Thymus (tissue), 11 donors: ENCODE measurements at regions not wholly inside any gene's neighbourhood (a gene's known extent, or its start where the extent isn't known, plus 50 kb on each side); places are given as distances from the start of the nearest gene placed in this dataset.
A peak's percentile ranks its signal among the peaks of the same experiment; 100 is the strongest.
"Not testable (repeated sequence)": the region's sequence is repeated elsewhere in the genome, so short reads cannot be mapped to it uniquely, and the experiment has no call there.

Experiments used
- DNase-seq, 9 donors: peaks; one replicate each; pipeline ENCODE4 v3.0.0-alpha.2; 2013; ENCODE audit warnings: low spot score in 9 of 9, low read depth in 6 of 9, missing footprints in 1 of 9
- H3K27ac ChIP-seq, 2 donors: one replicate each; pipeline ENCODE4 v1.5.1; 2013; ENCODE audit warnings: control low read depth in 1 of 2, low read depth in 1 of 2, low read length in 1 of 2, mild to moderate bottlenecking in 1 of 2, moderate library complexity in 1 of 2
- H3K27me3 ChIP-seq, 2 donors: one replicate each; pipeline ENCODE4 v1.5.1; 2013; ENCODE audit warnings: low read length in 1 of 2; ENCODE audit not compliant: control insufficient read depth in 2 of 2, insufficient read depth in 1 of 2
- H3K36me3 ChIP-seq, 2 donors: one replicate each; pipeline ENCODE4 v1.5.1; 2013; ENCODE audit warnings: low read length in 1 of 2, mild to moderate bottlenecking in 1 of 2, moderate library complexity in 1 of 2; ENCODE audit not compliant: control insufficient read depth in 2 of 2, insufficient read depth in 2 of 2
- H3K4me1 ChIP-seq, 2 donors: one replicate each; pipeline ENCODE4 v1.5.1; 2013; ENCODE audit warnings: low read length in 2 of 2; ENCODE audit not compliant: control insufficient read depth in 2 of 2, insufficient read depth in 2 of 2
- H3K4me3 ChIP-seq, 2 donors: one replicate each; pipeline ENCODE4 v1.5.1; 2013; ENCODE audit warnings: low read length in 2 of 2, control low read depth in 1 of 2, mild to moderate bottlenecking in 1 of 2
- H3K9me3 ChIP-seq, 2 donors: one replicate each; pipeline ENCODE4 v1.5.1; 2013; ENCODE audit warnings: low read length in 1 of 2, mild to moderate bottlenecking in 1 of 2; ENCODE audit not compliant: control insufficient read depth in 2 of 2, insufficient read depth in 1 of 2
- WGBS: extraction: QIAGEN DNeasy Blood & Tissue Kit; methylation state at CpG from one replicate; pipeline ENCODE4 v1.1.7; 2013; 5-methylcytosine and 5-hydroxymethylcytosine counted together
- donor health status: healthy.

DNA sequence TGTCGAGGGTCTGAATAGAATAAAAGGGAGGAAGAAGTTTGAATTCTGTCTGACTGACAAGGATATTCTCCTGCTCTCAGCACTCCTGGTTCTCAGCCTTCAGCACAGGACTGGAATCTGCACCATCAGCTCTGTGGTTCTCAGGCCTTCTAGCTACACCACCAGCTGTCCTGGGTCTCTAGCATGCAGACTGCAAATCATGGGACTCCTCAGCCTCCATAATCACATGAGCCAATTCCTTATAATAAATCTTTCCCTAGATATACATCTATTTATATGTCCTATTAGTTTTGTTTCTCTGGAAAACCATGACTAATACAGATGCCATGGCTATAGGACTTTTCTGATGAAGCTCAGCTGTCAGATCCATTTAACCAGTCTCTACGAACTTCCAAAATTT lies 132.8 kb upstream of the ECI2 start:
- WGBS: 95% methylated on average over 2 of the region's 2 CpGs
- H3K9me3 ChIP-seq: no peaks in the 10 kb centered on the region
- H3K36me3 ChIP-seq: no peaks in the 10 kb centered on the region
- no peaks in the 10 kb centered on the region for H3K4me1 ChIP-seq
- no peak for DNase-seq
- H3K27me3 ChIP-seq: no peaks in the 10 kb centered on the region
- H3K4me3 ChIP-seq: no peak overlapping the region
- no peak overlapping the region for H3K27ac ChIP-seq

DNA sequence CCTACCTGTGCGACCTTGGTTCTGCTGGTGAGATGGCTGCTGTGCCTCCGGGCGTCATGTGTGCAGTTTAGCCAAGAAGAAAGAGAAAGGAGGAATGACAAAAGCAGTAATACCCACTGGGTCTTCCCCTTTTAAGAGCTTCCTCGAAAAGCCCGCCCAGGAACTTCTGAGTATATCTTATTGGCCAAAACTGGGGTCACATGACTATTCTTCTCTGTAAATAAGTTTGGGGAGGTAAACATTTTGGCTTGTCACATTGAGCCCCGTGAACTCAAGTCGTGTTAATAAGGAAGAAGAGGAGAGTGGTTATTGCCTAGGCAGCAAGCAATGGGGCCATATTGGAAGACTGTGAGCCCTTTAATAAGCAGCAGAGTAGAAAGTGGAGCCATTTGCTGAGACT lies 130.4 kb upstream of the ECI2 start:
- WGBS: 96% methylated on average over 7 of the region's 7 CpGs
- Histone ChIP-seq H3K4me1 (no peaks in the 10 kb centered on the region), H3K9me3 (no peaks in the 10 kb centered on the region), H3K4me3 (no peak overlapping the region), H3K36me3 (no peaks in the 10 kb centered on the region), H3K27ac (no peak overlapping the region), H3K27me3 (no peaks in the 10 kb centered on the region)
- no peak for DNase-seq

DNA sequence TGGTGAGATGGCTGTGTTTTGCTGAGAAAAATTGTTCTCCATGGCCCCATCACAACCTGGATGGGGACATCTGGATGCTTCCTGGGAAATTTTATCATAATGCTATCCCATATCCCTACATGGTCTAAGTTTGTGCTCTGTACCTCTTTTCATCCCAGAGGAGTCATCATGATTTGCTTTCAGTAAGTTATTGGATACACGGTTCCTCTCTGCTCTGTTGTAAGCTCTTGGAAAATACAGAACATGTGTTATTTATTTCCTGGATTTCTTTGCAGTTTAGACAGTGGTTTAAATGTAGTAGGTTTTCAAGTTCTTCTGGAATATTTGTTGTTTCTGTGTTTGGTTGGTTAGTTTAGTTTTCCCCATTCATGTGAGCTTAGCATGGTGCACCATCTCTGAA lies 129.2 kb upstream of the ECI2 start:
- H3K4me3 ChIP-seq: no peak overlapping the region
- no peaks in the 10 kb centered on the region for H3K9me3 ChIP-seq
- H3K4me1 ChIP-seq: no peaks in the 10 kb centered on the region
- H3K36me3 ChIP-seq: no peaks in the 10 kb centered on the region
- H3K27me3 ChIP-seq: no peaks in the 10 kb centered on the region
- no peak overlapping the region for H3K27ac ChIP-seq
- 97% methylated on average over 1 of the region's 1 CpG for WGBS
- DNase-seq: no peak

DNA sequence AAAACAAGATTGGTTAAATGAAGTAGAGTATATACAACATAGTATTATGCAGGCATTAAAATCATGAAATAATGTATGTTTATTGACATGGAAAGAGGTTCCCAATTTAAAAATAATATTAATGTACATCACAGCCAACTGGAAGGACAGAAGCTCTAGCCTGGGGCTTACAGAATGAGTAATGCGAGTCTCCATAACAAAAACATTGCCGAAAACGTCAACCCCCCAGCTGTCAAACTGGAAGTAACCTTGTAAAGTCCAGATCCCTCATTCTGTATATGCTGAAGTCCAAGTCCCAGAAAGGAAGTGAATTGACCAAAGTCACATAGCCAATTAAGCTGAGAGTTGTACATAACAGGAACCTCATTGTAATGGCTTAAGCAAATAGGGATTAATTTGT lies 128.7 kb upstream of the ECI2 start:
- WGBS: 91% methylated on average over 3 of the region's 3 CpGs
- H3K27me3 ChIP-seq: no peaks in the 10 kb centered on the region
- no peak overlapping the region for H3K27ac ChIP-seq
- no peak overlapping the region for H3K4me3 ChIP-seq
- H3K9me3 ChIP-seq: no peaks in the 10 kb centered on the region
- no peaks in the 10 kb centered on the region for H3K4me1 ChIP-seq
- H3K36me3 ChIP-seq: no peaks in the 10 kb centered on the region
- DNase-seq: no peak

DNA sequence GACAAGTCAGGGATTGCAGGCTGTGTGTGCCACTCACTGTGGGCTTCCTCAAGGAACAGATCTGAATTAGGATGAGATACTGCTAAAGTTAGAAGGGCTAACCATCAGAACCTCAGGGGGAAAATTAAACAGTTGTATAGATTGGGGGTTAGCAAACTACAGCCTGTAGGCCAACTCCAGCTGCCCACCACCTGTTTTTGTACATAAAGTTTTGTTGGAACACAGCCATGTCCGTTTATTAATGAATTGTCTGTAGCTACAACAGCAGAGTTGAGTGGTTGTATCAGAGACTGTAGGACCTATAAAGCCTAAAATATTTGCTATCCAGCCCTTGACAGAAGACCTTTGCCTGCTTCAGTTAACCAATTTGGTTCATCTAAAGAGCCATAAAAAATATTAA lies 127.2 kb upstream of the ECI2 start:
- H3K27me3 ChIP-seq: no peaks in the 10 kb centered on the region
- H3K4me1 ChIP-seq: no peaks in the 10 kb centered on the region
- no peak overlapping the region for H3K4me3 ChIP-seq
- H3K36me3 ChIP-seq: no peaks in the 10 kb centered on the region
- no peaks in the 10 kb centered on the region for H3K9me3 ChIP-seq
- no peak for DNase-seq
- 83% methylated on average over 1 of the region's 1 CpG for WGBS
- H3K27ac ChIP-seq: no peak overlapping the region

DNA sequence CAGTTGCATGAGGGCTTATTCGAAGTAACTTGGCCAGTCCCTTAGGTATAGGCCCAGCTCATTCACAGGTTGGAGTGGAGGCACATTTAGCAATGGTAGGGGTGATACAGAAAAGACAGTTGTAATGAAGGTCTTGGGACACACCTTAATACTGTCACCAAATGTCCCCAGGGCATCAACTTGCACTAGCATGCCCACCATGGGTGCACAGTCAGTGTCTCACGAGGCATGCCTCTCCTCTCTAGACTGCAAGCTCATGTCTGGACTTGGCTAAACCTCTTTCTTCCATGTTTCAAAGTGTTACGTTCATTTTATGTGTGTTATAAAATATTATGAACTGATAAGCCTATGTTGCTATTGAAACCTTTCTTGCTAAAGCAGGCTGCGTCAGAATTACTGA lies 124.0 kb upstream of the ECI2 start:
- WGBS: 78% methylated on average over 4 of the region's 4 CpGs
- H3K27ac ChIP-seq: no peak overlapping the region
- no peaks in the 10 kb centered on the region for H3K9me3 ChIP-seq
- H3K27me3 ChIP-seq: no peaks in the 10 kb centered on the region
- H3K4me3 ChIP-seq: no peak overlapping the region
- no peaks in the 10 kb centered on the region for H3K4me1 ChIP-seq
- H3K36me3 ChIP-seq: no peaks in the 10 kb centered on the region
- DNase-seq: no peak

DNA sequence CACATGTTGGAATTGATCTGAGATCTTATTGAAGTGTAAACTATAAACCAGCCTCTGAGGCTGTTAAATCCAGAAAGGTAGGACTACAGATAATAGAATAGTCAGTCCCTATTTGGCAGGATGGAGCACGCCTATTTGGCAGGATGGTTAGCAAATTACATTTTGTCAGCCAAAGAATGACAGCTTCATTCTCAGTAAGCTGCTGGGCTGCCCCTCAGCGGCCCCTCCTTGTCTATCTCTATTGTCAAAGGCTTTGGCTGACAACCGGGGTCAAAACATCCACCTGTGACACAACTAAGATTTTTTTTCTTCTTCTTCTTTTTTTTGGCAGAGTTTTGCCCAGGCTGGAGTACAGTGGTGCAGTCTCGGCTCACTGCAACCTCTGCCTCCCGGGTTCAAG lies 123.4 kb upstream of the ECI2 start:
- H3K27ac ChIP-seq: no peak overlapping the region
- H3K9me3 ChIP-seq: no peaks in the 10 kb centered on the region
- no peak overlapping the region for H3K4me3 ChIP-seq
- no peaks in the 10 kb centered on the region for H3K36me3 ChIP-seq
- peaks cover 0 to 4% of the 10 kb centered on the region in 2 donors for H3K4me1 ChIP-seq
- no peaks in the 10 kb centered on the region for H3K27me3 ChIP-seq
- no peak for DNase-seq
- WGBS: 93% methylated on average over 5 of the region's 5 CpGs

DNA sequence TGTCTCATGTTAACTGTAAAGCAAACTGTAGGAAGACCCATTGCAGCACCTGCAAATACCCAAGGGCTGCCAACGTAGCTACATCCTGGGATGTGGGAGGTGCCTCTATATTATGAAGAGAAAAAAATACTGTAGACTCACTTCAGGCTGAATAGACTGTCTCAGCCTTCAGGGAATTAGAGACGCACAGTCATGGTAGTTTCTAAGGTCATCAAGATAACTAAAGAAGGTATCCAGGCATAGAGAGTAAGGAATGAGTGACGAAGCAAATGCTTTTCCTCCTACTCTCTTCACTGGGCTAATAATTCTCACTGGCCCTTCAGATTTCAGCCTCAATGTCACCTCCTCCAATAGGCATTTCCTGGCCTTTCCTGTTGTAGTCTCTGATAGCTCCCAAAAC lies 121.6 kb upstream of the ECI2 start:
- H3K4me1 ChIP-seq: peaks cover 0 to 10% of the 10 kb centered on the region in 2 donors
- no peaks in the 10 kb centered on the region for H3K36me3 ChIP-seq
- no peaks in the 10 kb centered on the region for H3K27me3 ChIP-seq
- no peaks in the 10 kb centered on the region for H3K9me3 ChIP-seq
- 94% methylated on average over 3 of the region's 3 CpGs for WGBS
- no peak overlapping the region for H3K4me3 ChIP-seq
- no peak for DNase-seq
- H3K27ac ChIP-seq: no peak overlapping the region

DNA sequence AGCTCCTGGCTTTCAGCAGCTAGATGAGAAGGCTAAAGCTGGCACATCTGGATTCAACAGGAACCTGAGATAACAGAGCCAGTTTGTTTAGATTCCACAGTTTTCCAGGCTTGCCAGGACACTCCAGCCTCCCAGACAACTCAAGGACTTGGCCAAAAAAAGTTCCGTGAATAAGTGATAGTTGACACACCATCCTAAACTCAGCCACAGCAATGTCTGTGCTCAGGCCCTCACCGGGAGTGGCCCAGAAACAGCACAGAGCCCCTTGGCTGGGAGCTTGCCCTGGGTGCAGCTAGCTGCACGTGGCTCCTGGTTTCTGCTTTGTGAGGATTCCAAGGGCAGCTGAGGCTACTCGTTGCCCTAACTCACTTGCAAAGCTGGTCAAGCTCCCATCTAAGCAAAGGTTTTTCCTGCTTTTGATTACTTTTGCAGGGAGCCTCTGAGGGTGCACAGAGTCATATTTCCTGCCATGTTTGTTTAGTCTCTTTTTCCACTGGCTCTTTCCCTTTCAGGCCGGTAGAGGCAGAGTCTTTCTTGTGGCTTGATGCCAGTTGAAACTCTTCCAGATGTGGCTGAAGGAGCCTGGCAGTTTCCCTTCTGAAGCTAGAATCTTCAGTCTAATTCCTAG lies 118.3 kb upstream of the ECI2 start:
- H3K4me3 ChIP-seq: no peak overlapping the region
- DNase-seq: peak in 1 of 9 donors; percentile 22
- peak overlapping the region in 1 of 2 donors; percentile 61 for H3K27ac ChIP-seq
- 65% methylated on average over 5 of the region's 5 CpGs for WGBS
- H3K9me3 ChIP-seq: no peaks in the 10 kb centered on the region
- no peaks in the 10 kb centered on the region for H3K27me3 ChIP-seq
- H3K4me1 ChIP-seq: peaks cover 0 to 10% of the 10 kb centered on the region in 2 donors
- no peaks in the 10 kb centered on the region for H3K36me3 ChIP-seq

DNA sequence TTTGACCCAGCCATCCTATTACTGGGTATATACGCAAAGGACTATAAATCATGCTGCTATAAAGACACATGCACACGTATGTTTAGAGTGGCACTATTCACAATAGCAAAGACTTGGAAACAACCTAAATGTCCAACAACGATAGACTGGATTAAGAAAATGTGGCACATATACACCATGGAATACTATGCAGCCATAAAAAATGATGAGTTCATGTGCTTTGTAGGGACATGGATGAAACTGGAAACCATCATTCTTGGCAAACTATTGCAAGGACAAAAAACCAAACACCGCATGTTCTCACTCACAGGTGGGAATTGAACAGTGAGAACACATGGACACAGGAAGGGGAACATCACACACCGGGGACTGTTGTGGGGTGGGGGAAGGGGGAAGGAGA lies 117.1 kb upstream of the ECI2 start:
- WGBS: 92% methylated on average over 5 of the region's 5 CpGs

More for the DNA sequence above, 117.1 kb upstream of the ECI2 start:
- H3K9me3 ChIP-seq, H3K4me3 ChIP-seq, DNase-seq, H3K36me3 ChIP-seq, H3K27me3 ChIP-seq, H3K27ac ChIP-seq: not testable (repeated sequence)
- peaks cover 0 to 10% of the 10 kb centered on the region in 2 donors for H3K4me1 ChIP-seq
